ENCODE measurements at regions not wholly inside any gene's neighbourhood (a gene's known extent, or its start where the extent isn't known, plus 50 kb on each side); places are given as distances from the start of the nearest gene placed in this dataset.
"Not testable (repeated sequence)": the region's sequence is repeated elsewhere in the genome, so short reads cannot be mapped to it uniquely, and the experiment has no call there.

DNA sequence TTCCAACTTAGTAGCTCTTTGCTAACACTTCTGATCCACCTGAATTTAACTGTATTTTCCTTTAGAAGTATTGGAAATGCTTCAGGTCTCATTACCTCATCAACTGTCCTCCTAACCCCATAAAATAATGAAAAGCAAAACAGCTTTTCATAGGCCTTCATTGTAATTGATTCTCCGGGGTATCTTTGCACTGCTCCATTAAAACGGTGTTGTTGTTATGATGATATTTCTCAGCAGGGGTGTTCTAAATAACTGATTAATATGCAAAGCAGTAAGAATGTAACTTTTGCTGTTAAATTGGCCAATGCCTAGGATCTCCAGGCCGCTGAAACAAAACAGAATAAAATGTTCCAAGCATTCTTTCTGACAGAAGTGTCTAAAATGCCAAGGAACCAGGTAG, 1983.2 kb downstream of the EFNA5 start:
- DNase-seq: no peak

DNA sequence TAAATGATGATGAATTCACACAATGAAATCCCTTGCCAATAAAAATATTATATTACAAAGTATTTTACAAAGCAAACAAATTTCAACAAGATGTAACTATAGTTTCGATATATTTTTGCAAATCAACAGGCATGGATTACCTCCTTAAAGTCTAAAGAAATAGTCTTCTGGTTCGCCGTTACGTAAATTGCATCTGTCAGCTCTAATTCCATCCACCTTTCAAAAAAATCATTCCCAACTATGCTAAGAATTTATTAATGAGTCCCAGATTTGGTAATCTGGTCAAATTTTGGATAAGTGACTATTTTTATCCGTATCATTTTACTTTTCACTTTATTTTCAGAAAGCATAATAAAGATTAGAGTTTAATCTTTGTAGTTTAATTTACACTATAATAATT, 1984.9 kb downstream of the EFNA5 start:
- DNase-seq: no peak

DNA sequence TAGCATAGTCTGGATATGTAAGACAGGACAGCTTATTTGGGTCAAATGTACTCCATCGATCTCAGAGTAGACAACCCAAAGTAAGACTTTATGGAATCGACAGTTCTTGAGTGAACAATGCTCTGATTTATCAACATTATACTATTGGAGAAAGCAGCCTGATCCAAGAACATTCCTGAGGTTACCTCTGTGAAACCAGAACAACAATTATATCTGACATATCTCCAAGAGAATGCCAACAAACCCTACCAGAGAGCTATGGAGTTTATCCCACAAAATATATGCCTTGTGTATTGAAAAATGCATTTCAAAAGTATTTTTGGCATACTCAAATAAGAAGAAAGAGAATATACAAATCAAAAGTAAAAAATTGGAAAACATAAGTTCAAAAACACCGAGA, 1985.9 kb downstream of the EFNA5 start:
- DNase-seq: no peak

DNA sequence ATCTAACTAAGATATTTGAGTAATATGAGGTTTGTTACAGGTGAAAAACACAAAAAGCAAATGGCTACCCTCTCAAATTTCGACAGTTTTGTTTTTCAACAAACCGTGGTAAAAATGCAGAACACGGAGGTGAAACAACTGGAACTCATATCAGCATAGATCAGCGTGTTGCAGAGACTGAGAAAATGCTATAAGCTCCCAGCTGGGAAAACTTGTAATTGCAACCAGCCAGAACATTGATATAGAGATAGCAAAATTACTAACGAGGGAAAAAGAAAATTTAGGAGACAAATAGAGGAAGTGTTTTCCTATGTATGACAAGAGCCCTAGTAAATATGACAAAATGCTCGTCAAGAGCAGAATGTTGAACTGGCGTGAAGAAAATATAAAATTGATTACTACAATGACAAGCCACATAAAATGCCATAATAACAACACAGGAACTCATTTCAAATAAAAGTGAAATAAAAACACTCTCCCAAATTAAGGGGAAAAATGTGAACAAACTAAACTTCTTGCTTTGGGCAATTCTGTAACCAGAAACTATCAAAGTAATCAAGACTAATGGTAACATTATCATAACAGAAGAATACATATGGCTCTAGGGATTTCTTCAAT, 1989.8 kb downstream of the EFNA5 start:
- no peak for DNase-seq

DNA sequence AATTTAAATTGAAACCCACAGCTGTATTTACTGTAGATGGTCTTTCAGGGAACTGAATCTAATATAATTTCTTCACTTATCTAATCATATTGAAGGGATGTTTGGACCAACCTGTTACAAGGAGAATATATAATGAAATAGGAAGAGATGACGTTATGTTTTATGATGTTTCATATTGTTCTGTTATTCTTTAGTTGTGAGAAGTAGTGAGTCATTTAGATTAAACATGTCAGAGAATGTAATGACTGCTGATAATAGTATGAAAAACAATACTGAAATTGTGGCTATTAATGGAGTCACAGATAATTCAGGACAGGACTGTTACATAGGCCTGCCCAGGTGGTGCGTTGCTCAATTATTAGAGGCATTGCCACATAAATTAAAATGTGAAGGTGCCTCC, 1993.4 kb downstream of the EFNA5 start:
- DNase-seq: no peak

DNA sequence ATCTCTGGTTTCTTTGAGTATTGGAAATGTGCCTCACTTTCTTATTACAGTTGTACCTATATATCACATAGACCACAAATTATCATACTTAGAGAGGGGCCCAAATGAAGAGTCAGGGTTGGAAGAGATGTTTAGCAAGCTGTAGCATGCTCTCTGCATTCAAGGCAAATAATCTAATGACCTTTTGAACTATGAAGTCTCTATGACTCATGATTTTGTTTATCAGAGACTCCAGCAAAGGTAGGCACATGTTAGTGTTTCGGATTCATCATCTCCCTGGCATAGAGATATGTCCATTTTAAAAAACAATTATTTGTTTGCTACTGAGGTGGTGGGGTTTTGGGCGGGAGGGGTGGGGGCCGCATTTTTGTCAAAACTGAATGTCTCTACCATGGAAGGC, 2000.1 kb downstream of the EFNA5 start:
- no peak for DNase-seq

DNA sequence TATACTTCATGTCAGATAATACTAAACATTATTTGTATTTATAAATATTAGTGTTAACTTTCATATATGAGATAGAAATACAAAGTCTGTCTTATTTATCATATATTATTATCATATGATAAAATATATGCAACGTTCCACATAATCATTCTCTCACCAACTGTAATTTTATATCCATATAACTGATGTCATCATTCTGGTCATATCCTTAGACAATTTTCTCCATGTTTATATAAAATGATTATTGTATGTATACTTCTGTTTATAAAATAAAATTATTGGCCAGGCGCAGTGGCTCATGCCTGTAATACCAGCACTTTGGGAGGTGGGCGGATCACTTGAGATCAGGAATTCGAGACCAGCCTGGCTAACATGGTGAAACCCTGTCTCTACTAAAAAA, 2007.1 kb downstream of the EFNA5 start:
- no peak for DNase-seq

DNA sequence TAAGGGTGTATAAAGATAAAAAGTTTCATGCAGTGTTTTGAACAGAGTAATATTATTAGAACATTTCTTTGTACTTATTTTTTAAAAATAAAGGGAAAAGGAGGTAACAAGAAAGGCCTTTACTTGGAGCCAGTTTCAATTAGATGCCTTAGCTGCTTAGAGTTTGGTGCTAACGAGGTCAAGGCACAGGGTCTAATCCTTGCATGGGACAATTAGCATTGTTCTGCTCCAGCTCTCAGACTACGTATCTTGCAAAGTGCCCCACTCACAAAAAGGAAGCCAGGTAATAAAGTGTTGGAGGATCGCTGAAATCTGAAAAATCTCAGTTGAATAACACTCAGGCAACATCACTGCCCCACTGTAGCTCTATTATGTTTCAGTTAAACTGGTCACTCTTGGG, 2011.3 kb downstream of the EFNA5 start:
- no peak for DNase-seq

DNA sequence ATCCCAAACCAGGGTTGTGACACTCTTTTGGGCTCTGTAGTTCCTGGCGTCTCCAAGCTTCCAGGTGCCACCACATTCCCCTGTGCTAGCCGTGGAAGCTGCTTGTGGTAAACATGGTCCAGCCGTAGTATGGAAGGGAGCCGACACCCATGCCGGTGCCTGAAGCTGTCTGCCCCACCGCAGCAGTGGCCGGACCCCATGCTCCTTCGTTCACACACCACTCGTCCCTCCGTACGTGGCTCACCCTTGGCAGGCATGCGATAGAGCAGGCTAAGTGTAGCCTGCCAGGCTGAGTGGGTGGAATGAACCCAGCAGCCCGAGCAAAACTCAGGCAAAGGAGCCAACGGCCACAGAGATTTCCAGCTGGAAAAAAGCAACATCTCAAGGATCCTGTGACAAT, 2030.4 kb downstream of the EFNA5 start:
- DNase-seq: no peak

DNA sequence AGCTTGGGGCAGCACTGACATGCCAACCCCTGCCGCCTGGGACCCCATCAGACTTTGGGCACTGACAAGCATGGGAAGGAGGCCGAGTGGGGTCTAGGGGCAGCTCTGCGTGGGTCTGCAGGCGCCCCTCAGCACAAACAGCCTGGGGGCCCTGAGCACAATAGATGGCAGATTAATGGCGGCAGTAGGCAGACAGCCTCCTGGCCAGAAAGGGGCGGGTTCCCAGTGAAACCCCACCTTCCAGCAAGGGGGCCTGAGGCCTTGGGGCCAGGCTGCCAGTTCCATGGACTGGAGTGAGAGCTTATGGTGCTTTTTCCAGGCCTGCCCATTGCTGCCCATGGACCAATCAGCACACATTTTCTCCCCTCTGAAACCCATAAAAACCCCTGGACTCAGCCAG, 2031.2 kb downstream of the EFNA5 start:
- no peak for DNase-seq

DNA sequence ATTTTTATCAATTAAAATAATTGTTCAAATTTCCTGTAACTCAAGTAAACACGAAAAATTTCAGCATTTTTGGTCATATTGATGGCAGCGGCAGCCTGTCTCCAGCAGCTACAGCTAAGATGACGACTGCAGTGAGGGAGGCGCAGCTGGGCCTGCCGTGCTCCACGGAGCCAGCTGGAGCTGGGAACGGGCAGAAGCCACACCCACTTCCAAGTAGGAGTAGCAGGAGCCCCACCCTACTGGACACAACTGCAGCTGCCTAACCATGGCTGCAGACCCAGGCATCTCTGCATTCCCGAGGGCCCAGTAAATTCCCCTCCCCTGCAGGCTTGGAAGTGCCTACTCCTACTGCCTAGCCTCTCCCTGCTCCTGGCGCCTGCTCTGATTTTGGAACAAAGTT, 2031.7 kb downstream of the EFNA5 start:
- DNase-seq: no peak

DNA sequence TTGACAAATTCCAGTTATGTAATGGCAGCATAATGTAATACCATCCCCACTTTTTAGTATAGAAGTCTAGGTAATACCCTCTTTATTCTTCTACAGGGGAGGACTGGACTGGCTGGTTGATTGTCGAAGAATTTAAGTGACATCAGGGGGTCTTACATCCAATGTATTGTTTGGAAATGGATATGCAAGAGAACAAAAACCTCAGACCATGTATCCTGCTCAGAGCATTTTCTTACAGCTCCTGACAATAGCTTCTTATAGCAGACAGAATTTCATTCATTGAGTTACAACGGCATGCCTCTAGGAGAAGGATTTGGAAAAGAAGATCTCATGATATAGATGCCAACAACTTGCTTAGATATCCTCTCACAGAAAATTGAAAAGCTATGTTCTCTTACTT, 2032.3 kb downstream of the EFNA5 start:
- no peak for DNase-seq

DNA sequence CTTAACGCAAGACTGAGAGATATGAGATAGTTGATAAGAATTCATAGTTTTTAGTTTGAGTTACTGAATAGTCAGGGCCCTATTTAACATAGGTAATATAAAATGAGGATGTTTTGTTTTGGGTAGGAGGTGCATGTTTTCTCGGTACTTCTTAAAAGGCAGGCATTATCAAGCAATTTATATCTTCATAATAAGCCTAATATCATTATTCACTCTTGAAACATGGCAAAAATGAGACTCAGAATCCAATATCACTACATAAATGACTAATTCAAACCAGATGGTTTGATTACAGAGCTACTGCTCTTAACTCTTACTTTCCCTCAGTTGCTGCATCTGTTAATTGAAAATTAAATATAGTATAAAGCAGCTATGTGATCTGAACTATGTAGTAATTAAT, 2038.7 kb downstream of the EFNA5 start:
- no peak for DNase-seq

DNA sequence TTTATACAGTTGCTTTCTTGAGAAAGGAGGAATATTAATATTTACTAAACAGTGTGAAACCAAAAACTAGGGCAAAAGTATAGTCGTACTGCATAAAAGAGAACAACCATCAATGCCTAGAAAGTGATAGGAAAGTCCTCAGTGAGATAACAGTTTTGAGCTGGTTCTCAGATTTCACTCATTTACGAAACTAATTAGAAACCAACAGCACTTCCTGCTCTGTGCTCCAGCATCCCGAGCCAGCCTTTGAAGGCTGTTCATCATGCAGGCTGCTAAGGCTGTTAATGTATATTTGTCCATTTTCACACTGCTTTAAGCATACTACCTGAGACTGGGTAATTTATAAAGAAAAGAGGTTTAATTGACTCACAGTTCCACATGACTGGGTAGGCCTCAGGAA, 2039.9 kb downstream of the EFNA5 start:
- no peak for DNase-seq

DNA sequence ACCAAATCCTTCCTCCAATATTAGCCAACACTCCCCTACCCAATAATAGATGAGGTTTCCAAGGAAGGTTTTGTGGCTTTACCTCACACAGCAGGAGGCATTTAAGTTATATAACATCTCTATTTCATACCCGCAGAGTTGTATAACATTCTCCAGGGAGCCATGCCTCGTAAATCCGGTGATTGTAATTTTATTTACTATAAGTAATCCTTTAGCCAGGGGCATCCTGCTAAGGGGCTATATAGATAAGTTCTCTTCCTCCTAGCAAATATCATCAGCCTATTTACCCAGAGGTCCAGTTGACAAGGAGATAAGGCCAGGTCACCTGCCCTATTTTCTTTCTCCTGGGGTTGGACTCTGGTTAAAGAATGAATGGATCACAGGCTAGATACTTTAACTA, 2051.0 kb downstream of the EFNA5 start:
- DNase-seq: no peak

DNA sequence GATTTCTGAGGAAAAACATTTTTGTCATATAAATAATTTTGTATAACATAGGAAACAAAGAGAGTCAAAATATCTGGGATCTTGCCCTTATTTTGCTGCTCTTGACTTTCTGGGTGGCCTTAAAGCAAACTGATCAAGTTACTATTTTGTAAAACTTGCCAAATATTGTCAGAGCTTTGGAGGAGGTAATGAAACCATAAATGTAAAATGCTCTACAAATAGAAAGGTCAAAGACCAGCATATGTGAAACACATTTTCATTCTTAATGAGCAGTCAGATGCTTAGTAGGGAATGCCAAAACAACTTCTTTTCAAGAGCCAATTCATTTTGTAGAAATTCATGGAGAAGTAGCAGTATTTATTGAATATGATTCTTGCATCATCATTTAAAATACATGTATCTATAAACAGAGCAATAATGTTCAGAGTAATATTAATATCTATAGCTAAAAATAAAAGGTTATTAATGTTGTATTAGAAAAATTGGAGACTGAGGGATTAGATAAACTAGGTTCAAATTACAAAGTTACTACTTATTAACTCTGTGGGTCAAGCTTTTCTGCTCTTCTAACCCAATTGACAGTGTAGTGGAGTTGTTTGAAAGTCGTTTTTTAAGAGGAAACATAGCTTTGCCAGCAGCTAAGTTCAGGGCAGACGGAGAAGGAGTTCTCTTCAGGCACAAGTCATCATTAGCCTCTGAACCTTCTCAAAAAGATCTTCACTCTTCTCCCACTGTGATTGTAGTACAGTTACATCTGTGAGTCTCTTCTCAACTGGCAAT, 2053.1 kb downstream of the EFNA5 start:
- no peak for DNase-seq

DNA sequence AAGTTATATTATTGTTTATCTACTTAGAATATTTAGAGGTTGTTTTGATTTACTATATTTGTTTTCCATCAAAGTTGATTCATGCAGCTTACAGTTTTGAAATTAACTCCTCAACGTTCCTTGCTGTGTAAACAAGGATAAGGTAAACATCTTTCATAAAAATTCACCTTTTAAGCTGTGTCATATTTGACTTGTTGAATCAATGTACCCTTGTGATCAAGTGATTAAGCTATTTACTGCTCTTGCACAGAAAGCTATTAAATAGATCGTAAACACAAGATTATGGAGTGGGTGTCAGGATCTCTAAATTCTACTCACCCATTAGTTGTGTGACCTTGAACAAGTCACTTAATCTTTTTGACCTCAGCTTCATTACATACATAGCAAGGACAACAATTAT, 2054.0 kb upstream of the NUDT12 start:
- DNase-seq: no peak

DNA sequence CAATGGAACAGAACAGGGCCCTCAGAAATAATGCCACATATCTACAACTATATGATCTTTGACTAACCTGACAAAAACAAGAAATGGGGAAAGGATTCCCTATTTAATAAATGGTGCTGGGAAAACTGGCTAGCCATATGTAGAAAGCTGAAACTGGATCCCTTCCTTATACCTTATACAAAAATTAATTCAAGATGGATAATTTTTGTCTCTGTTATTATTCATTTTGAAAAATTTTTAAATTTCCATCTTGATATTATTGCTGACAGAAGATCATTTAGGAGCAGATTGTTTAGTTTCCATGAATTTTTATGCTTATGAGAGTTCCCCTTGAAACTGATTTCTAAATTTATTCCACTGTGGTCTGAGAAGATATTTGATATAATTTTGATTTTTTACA, 2039.8 kb upstream of the NUDT12 start:
- not testable (repeated sequence) for DNase-seq

DNA sequence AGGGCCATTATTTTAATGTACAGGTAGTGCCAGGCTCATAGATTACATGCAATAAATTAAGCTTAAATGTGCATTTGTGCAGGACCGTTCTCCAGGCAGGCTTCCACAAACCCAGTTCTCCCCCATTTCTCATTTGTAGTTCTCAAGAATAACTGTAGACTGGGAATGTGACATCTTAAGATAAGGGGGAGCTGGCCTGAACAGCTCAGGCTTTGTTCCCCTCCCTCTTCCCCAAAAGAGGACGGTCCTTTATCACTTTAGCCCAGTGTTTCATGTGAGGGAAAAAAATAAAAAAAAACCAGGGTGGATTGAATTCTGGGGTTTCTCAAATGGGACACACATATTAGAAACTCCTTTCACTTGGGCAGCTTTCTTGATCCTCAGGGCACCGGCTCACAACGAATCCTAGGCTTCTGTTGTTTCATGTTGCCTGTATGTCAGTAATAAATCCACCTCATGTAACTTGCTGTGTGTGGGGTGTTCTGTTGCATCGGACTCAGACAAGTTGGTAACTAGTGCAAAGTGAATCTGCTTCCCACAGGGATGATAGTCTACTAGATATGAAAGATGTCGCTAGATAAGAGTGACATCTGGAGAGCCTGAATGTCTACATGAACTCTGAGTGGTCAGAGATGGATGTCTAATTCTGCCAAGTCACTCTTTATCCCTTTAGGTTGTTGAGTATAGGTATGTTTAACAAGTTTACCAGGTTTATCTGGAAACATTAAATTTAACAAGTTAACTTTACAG, 2030.6 kb upstream of the NUDT12 start:
- no peak for DNase-seq

DNA sequence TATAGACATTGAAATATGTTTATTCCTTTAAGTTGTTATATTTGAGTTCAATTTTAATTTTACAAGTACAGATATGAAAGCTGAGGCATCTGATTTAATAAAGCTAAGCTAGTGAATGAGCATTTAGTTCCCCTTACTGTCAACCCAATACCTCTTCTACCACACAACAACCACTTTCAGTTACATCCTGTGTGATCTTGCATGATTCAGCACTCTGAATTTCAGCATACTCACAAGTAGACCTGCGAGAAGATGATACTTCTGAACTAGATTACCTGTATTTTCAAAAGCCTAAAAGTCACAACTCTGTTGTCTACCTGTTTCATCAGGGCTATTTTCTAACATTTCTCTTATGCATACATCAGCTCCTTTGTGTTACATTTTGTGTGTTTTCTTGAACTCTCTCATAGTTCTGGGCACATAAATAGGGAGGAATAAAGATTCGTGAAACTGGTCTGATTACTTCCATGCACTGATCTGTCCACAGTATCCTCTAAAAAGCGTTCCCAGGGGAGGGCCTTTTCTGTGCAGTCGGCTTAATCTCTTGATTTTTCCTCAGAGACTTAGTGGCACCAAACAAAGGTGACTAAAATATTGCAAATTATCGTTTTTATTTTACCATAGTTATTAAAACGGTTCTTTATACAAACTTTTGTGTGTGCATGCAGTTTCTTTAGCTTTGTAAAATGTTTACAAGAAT, 2025.5 kb upstream of the NUDT12 start:
- no peak for DNase-seq

DNA sequence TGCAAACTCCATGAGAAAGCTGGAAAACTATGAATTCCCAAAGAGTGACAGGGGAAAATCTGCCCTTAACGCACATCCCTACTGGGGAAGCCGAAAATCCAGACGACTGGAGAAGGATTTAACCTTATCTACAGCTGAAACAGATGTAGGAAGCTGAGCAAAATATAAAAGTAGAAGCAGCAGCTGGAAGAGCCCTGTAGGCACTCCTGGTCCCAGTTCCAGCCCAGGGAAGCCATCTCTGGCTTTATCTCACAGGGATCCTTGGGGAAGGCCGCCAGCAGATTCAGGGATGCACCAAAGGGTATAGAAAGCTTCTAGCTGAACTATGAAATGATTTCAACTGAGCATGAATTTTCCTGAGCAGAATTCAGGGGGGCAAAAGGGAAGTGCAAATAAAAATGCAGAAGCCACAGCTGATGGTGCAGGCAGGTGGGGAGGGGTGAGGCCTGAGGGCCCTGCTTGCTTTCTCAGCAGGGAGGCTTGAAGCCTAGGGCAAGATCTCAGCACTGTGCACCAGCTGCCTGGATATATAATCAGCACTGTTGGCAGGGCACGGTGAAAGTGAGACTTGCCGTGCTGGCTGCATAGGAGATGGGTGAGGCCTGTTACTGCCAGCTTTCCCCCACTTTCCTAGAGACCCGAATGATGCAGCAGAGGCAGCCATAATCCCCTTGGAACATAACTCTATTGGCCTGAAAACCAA, 2019.5 kb upstream of the NUDT12 start:
- no peak for DNase-seq

DNA sequence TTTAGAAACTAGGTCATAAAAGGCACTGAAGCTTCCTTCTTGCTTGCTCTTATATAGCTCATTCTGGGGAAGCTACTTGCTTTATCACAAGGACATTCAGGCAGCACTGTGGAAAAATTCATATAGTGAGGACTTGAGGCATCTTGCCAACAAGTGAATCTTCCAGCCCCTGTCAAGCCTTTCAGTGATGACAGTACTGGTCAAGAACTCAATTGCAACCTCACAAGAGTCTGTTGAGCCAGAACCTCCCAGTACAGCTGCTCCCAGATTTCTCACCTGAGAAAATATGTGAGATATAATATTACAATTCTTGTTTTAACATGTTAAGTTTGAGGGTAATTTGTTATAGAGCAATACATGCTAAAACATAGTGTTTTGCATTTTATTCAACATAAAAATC, 2011.0 kb upstream of the NUDT12 start:
- no peak for DNase-seq
